Posterior cingulate gyrus (tissue), 11 donors: ENCODE measurements at regions not wholly inside any gene's neighbourhood (a gene's known extent, or its start where the extent isn't known, plus 50 kb on each side); places are given as distances from the start of the nearest gene placed in this dataset.
"Not testable (repeated sequence)": the region's sequence is repeated elsewhere in the genome, so short reads cannot be mapped to it uniquely, and the experiment has no call there.

ENCODE experiments used
- DNase-seq, 10 donors: peaks; one replicate each; pipeline versions ENCODE4 v3.0.0 to v3.0.0-alpha.2; 2020 to 2021; ENCODE audit warnings: mixed read lengths in 3 of 10
- intact Hi-C: fragments of 100-400 bp; cut with DNase I; formaldehyde crosslinking; loops from one replicate; pipeline ENCODE4 v1.15.1; 2023

- no peak for DNase-seq
- intact Hi-C loops, result no loop called here
Measured at GRCh38 chr6:144778773-144779492, 493.8 kb downstream of the UTRN start.

- DNase-seq, result no peak
- intact Hi-C loops, result no loop called here
Measured at GRCh38 chr6:144781836-144782235, 496.7 kb downstream of the UTRN start.

DNA sequence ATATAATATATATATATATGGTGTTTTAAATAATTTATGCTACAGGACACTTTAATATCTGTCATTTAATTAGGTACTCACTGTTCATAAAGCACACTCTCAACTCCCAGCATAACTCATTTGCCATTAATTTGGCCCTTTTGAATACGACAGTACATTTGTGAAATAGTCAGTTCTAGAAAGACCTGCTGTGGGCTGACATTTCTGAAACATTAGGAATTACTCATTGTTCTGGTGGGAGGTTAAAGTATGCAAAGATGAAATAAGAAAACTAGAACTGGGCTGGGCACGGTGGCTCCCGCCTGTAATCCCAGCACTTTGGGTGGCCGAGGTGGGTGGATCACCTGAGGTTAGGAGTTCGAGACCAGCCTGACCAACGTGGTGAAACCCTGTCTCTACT lies 497.5 kb downstream of the UTRN start:
- intact Hi-C loops, result no loop called here
- peak in 1 of 10 donors; percentile 33 for DNase-seq

DNA sequence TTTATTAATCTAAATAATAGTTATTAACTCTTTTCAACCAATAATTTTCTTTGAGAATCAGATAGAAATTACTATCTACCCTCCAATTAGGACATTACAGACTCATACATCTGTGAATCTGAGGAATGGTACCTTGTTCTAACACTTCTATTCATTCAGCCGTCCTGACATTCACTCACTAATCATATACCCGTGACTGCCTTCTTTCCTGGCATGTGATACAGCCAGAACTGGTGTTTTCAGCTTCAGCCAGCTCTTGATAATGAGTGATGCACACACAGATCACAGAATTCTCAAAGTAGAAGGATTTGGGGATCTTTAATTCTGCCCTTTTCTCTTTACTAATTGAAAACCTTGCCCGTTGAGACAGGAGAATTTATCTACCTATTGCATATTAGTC lies 499.9 kb downstream of the UTRN start:
- intact Hi-C loops, result no loop called here
- no peak for DNase-seq

- intact Hi-C loops, result no loop called here
- DNase-seq, result no peak
Measured at GRCh38 chr6:144786825-144787224, 501.7 kb downstream of the UTRN start.

DNA sequence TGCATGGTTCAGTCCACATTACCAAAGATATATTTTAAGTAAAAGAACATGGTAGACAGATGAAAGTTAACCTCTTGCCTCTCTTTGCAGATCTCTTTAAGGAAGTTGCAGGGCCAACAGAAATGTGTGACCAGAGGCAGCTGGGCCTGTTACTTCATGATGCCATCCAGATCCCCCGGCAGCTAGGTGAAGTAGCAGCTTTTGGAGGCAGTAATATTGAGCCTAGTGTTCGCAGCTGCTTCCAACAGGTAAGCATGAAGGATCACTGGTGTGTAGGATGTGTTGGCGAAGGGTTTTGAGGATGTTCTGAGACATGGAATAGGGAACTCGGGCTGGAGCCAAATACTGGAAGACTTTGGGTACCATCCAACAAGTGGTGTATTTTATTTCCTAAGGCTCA lies 508.6 kb downstream of the UTRN start:
- DNase-seq, result peak in 4 of 10 donors; percentile 8 to 64 (median 46)
- intact Hi-C loops, result no loop called here

DNA sequence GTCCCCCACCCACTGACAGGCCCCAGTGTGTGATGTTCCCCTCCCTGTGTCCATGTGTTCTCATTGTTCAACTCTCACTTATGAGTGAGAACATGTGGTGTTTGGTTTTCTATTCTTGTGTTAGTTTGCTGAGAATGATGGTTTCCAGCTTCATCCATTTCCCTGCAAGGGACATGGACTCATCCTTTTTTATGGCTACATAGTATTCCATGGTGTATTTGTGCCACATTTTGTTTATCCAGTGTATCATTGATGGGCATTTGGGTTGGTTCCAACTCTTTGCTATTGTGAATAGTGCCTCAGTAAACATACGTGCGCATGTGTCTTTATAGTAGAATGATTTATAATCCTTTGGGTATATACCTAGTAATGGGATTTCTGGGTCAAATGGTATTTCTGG lies 509.9 kb downstream of the UTRN start:
- DNase-seq, intact Hi-C loops: not testable (repeated sequence)

- DNase-seq, result no peak
- intact Hi-C loops, result no loop called here
Measured at GRCh38 chr6:144796070-144796469, 510.9 kb downstream of the UTRN start.

DNA sequence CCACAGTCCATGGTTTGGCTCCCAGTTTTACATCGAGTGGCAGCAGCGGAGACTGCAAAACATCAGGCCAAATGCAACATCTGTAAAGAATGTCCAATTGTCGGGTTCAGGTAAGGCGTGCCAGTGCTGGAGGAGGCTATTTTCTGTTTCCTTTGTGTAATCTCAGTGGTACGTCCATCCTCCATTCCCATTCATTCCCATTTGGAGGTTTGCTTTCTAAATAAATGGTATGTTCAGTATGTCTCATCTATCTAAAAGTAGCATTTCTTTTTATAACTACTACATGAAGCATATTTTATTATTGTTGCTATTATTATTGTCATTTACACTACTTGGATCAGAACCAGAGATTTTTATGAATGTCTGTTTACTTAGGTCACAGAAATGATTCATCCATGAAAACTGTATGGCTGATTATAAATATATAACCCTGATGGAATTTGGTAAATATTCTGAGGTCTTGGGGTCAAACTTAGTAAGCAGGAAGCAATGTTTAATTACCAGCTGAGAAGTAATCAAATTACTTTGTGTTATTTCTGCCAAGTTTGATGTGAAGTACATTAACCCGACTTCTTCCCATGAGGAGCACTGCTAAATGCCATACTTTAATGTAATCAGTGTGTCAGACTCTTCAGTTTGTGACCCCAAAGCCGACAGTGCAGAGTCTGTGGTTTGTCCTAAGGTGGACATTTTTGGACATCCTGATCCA lies 512.9 kb downstream of the UTRN start:
- intact Hi-C loops, result no loop called here
- no peak for DNase-seq

GRCh38 chr6:144804246-144804790 lies 519.2 kb downstream of the UTRN start:
- DNase-seq, result no peak
- intact Hi-C loops, result no loop called here

- intact Hi-C loops, result no loop called here
- DNase-seq, result no peak
Measured at GRCh38 chr6:144805049-144805448, 519.9 kb downstream of the UTRN start.

- DNase-seq, result no peak
- intact Hi-C loops, result no loop called here
Measured at GRCh38 chr6:144806222-144806621, 521.1 kb downstream of the UTRN start.

GRCh38 chr6:144809120-144809519 lies 524.0 kb downstream of the UTRN start:
- intact Hi-C loops, result no loop called here
- DNase-seq, result no peak

- DNase-seq, result no peak
- intact Hi-C loops, result no loop called here
Measured at GRCh38 chr6:144809969-144810368, 524.8 kb downstream of the UTRN start.

- DNase-seq, result no peak
- intact Hi-C loops, result no loop called here
Measured at GRCh38 chr6:144811140-144811539, 526.0 kb downstream of the UTRN start.

GRCh38 chr6:144816936-144817335 lies 531.8 kb downstream of the UTRN start:
- intact Hi-C loops, result no loop called here
- no peak for DNase-seq

GRCh38 chr6:144820270-144820669 lies 535.1 kb downstream of the UTRN start:
- intact Hi-C loops, result no loop called here
- DNase-seq, result no peak

DNA sequence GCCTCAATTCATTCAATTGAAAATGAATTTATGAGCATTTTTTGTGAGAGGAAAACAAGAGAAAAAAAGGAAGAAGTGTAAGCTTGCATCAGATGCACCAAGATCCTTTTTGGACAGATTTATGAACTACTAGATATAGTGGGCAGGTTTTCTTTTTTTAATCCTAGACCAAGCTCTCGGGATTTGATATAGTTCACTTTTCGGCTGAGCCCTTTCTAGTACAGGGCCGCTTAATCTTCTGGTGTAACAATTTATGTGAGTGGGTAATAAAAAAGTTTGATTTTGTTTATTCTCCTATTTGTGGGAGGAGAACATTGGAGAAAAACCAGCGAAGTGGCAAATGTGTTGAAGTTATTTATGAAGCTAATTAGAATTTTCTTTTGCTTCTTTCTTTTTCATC lies 538.0 kb downstream of the UTRN start:
- no peak for DNase-seq
- intact Hi-C loops, result no loop called here

GRCh38 chr6:144824018-144824417 lies 538.9 kb downstream of the UTRN start:
- intact Hi-C loops, result no loop called here
- DNase-seq, result no peak

GRCh38 chr6:144834426-144835038 lies 549.4 kb downstream of the UTRN start:
- DNase-seq, result no peak
- intact Hi-C loops, result no loop called here

DNA sequence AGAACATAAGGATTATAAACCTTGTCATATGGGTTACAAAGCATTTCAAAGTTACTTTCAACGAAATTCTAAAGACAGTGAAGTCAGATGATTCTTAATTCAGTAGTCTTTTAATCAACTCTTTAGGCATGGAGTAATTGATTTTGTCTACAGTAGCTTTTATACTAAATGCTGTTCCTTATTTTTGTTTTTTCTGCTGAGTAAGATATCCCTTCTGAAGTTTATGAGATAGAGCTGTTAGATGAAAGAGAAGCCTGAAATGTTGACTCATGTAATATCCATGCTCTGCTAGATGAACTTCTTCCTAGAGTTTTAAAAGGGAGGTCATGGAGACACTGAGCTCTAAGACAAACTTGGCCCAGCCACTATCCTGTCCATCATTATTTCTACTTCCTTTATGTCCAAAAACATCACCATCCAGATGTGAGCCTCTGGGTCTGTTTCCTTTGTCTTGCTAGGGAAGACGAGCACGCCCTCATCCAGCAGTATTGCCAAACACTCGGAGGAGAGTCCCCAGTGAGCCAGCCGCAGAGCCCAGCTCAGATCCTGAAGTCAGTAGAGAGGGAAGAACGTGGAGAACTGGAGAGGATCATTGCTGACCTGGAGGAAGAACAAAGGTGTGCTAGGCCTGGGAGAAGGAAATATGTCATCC lies 550.3 kb downstream of the UTRN start:
- DNase-seq, result no peak
- intact Hi-C loops, result no loop called here
